Stimulated activated naive B cell treated with anti-CD40 and anti-IgM and Interleukin-4, amounts not matched to agents 10 μg/mL and 1 μg/mL and 100 μg/mL, for 72 hours (primary cell): ENCODE measurements at regions not wholly inside any gene's neighbourhood (a gene's known extent, or its start where the extent isn't known, plus 50 kb on each side); places are given as distances from the start of the nearest gene placed in this dataset.

Experiments used
- ATAC-seq, 2 donors: fragments of 150-1000 bp; cut with Tn5 transposase; replicated peaks; 2 replicates each; pipeline ENCODE4 v1.10.0; 2021; ENCODE audit warnings: moderate library complexity in 1 of 2
- DNase-seq: peaks from one replicate; pipeline ENCODE4 v3.0.0; 2021
- H3K27ac Mint-ChIP-seq: one replicate; pipeline ENCODE4 v1.8.0; 2022; ENCODE audit warnings: mild to moderate bottlenecking, mixed read lengths
- H3K27me3 Mint-ChIP-seq, 2 donors: one replicate each; pipeline ENCODE4 v1.8.0; 2022; ENCODE audit warnings: mixed read lengths in 2 of 2
- H3K36me3 Mint-ChIP-seq, 2 donors: one replicate each; pipeline ENCODE4 v1.8.0; 2022; ENCODE audit warnings: mixed read lengths in 2 of 2, mild to moderate bottlenecking in 1 of 2
- H3K4me1 Mint-ChIP-seq, 2 donors: one replicate each; pipeline ENCODE4 v1.8.0; 2022; ENCODE audit warnings: mixed read lengths in 2 of 2, mild to moderate bottlenecking in 1 of 2
- H3K4me3 Mint-ChIP-seq, 2 donors: one replicate each; pipeline ENCODE4 v1.8.0; 2022; ENCODE audit warnings: mild to moderate bottlenecking in 2 of 2, mixed read lengths in 2 of 2, moderate library complexity in 1 of 2
- H3K9me3 Mint-ChIP-seq, 2 donors: one replicate each; pipeline ENCODE4 v1.8.0; 2022; ENCODE audit warnings: mixed read lengths in 2 of 2, mild to moderate bottlenecking in 1 of 2

GRCh38 chr1:203926025-203926540, 64.7 kb downstream of the SNRPE start:
- DNase-seq (no peak), ATAC-seq (no peak)
- H3K36me3 Mint-ChIP-seq: no peaks in the 10 kb centered on the region
- no peaks in the 10 kb centered on the region for H3K9me3 Mint-ChIP-seq
- no peaks in the 10 kb centered on the region for H3K4me1 Mint-ChIP-seq
- no peak overlapping the region for H3K4me3 Mint-ChIP-seq
- no peak overlapping the region for H3K27ac Mint-ChIP-seq
- H3K27me3 Mint-ChIP-seq: peaks cover 6 to 15% of the 10 kb centered on the region in 2 donors

GRCh38 chr1:203929741-203930309, 68.4 kb downstream of the SNRPE start:
- DNase-seq (no peak), ATAC-seq (no peak)
- no peak overlapping the region for H3K27ac Mint-ChIP-seq
- no peak overlapping the region for H3K4me3 Mint-ChIP-seq
- no peaks in the 10 kb centered on the region for H3K36me3 Mint-ChIP-seq
- no peaks in the 10 kb centered on the region for H3K9me3 Mint-ChIP-seq
- H3K27me3 Mint-ChIP-seq: peaks cover 8 to 24% of the 10 kb centered on the region in 2 donors
- H3K4me1 Mint-ChIP-seq: no peaks in the 10 kb centered on the region

- H3K27me3 Mint-ChIP-seq: peaks cover 8 to 24% of the 10 kb centered on the region in 2 donors
- H3K4me1 Mint-ChIP-seq: no peaks in the 10 kb centered on the region
- no peak overlapping the region for H3K27ac Mint-ChIP-seq
- H3K4me3 Mint-ChIP-seq: no peak overlapping the region
- ATAC-seq: no peak
- no peaks in the 10 kb centered on the region for H3K36me3 Mint-ChIP-seq
- no peak for DNase-seq
- no peaks in the 10 kb centered on the region for H3K9me3 Mint-ChIP-seq
Measured at GRCh38 chr1:203930342-203930741, 68.9 kb downstream of the SNRPE start.

GRCh38 chr1:203931953-203932352, 70.6 kb downstream of the SNRPE start:
- Mint-ChIP-seq H3K4me3 (no peak overlapping the region), H3K27ac (no peak overlapping the region), H3K27me3 (peaks cover 8 to 24% of the 10 kb centered on the region in 2 donors), H3K9me3 (no peaks in the 10 kb centered on the region), H3K36me3 (no peaks in the 10 kb centered on the region), H3K4me1 (no peaks in the 10 kb centered on the region)
- ATAC-seq (no peak), DNase-seq (no peak)

GRCh38 chr1:203932556-203932955, 71.2 kb downstream of the SNRPE start:
- ATAC-seq: no peak
- Mint-ChIP-seq H3K9me3 (no peaks in the 10 kb centered on the region), H3K4me3 (no peak overlapping the region), H3K4me1 (no peaks in the 10 kb centered on the region), H3K27me3 (peaks cover 8 to 26% of the 10 kb centered on the region in 2 donors), H3K27ac (no peak overlapping the region), H3K36me3 (no peaks in the 10 kb centered on the region)
- DNase-seq: no peak

GRCh38 chr1:203934027-203934426, 72.6 kb downstream of the SNRPE start:
- Mint-ChIP-seq H3K9me3 (no peaks in the 10 kb centered on the region), H3K27ac (no peak overlapping the region), H3K4me3 (no peak overlapping the region), H3K27me3 (peaks cover 5 to 27% of the 10 kb centered on the region in 2 donors), H3K4me1 (no peaks in the 10 kb centered on the region), H3K36me3 (no peaks in the 10 kb centered on the region)
- ATAC-seq (no peak), DNase-seq (no peak)

- Mint-ChIP-seq H3K27ac (no peak overlapping the region), H3K36me3 (no peaks in the 10 kb centered on the region), H3K4me1 (no peaks in the 10 kb centered on the region), H3K4me3 (no peak overlapping the region), H3K27me3 (peaks cover 4 to 26% of the 10 kb centered on the region in 2 donors), H3K9me3 (no peaks in the 10 kb centered on the region)
- ATAC-seq: no peak
- no peak for DNase-seq
Measured at GRCh38 chr1:203934651-203935050, 73.3 kb downstream of the SNRPE start.

- Mint-ChIP-seq H3K27ac (no peak overlapping the region), H3K9me3 (no peaks in the 10 kb centered on the region), H3K4me3 (no peak overlapping the region)
Measured at GRCh38 chr1:203935321-203935720, 73.9 kb downstream of the SNRPE start.

GRCh38 chr1:203937678-203938330, 76.4 kb downstream of the SNRPE start:
- H3K9me3 Mint-ChIP-seq: no peaks in the 10 kb centered on the region
- ATAC-seq: no peak
- no peak overlapping the region for H3K4me3 Mint-ChIP-seq
- no peaks in the 10 kb centered on the region for H3K4me1 Mint-ChIP-seq
- H3K27ac Mint-ChIP-seq: no peak overlapping the region
- DNase-seq: no peak
- no peaks in the 10 kb centered on the region for H3K36me3 Mint-ChIP-seq
- peaks cover 5 to 33% of the 10 kb centered on the region in 2 donors for H3K27me3 Mint-ChIP-seq

More at GRCh38 chr1:203935321-203935720, 73.9 kb downstream of the SNRPE start:
- DNase-seq (no peak), ATAC-seq (no peak)
- Mint-ChIP-seq H3K27me3 (peaks cover 4 to 31% of the 10 kb centered on the region in 2 donors), H3K36me3 (no peaks in the 10 kb centered on the region), H3K4me1 (no peaks in the 10 kb centered on the region)

- Mint-ChIP-seq H3K4me1 (no peaks in the 10 kb centered on the region), H3K4me3 (no peak overlapping the region), H3K36me3 (no peaks in the 10 kb centered on the region), H3K27ac (no peak overlapping the region), H3K27me3 (peaks cover 11 to 13% of the 10 kb centered on the region in 2 donors), H3K9me3 (no peaks in the 10 kb centered on the region)
- ATAC-seq: no peak
- no peak for DNase-seq
Measured at GRCh38 chr1:203944651-203945404, 83.4 kb downstream of the SNRPE start.

GRCh38 chr1:203954293-203954692, 92.9 kb downstream of the SNRPE start:
- ATAC-seq (no peak), DNase-seq (no peak)
- H3K4me1 Mint-ChIP-seq: peaks cover 0 to 2% of the 10 kb centered on the region in 2 donors
- H3K36me3 Mint-ChIP-seq: peaks cover 3 to 15% of the 10 kb centered on the region in 2 donors
- no peak overlapping the region for H3K27ac Mint-ChIP-seq
- peaks cover 5 to 15% of the 10 kb centered on the region in 2 donors for H3K27me3 Mint-ChIP-seq
- no peak overlapping the region for H3K4me3 Mint-ChIP-seq
- H3K9me3 Mint-ChIP-seq: peaks cover 15 to 18% of the 10 kb centered on the region in 2 donors

- Mint-ChIP-seq H3K4me3 (no peak overlapping the region), H3K9me3 (peaks cover 15 to 18% of the 10 kb centered on the region in 2 donors), H3K27ac (no peak overlapping the region), H3K36me3 (peaks cover 3 to 15% of the 10 kb centered on the region in 2 donors), H3K4me1 (peaks cover 0 to 2% of the 10 kb centered on the region in 2 donors), H3K27me3 (peaks cover 5 to 16% of the 10 kb centered on the region in 2 donors)
- DNase-seq (no peak), ATAC-seq (peak in 1 of 2 donors; percentile 46)
Measured at GRCh38 chr1:203954788-203955552, 93.6 kb downstream of the SNRPE start.

- H3K27ac Mint-ChIP-seq: no peak overlapping the region
- no peak overlapping the region for H3K4me3 Mint-ChIP-seq
- ATAC-seq: no peak
- H3K36me3 Mint-ChIP-seq: no peaks in the 10 kb centered on the region
- no peak for DNase-seq
- H3K9me3 Mint-ChIP-seq: peaks cover 4 to 12% of the 10 kb centered on the region in 2 donors
- H3K27me3 Mint-ChIP-seq: peaks cover 0 to 9% of the 10 kb centered on the region in 2 donors
- no peaks in the 10 kb centered on the region for H3K4me1 Mint-ChIP-seq
Measured at GRCh38 chr1:203968761-203969160, 104.2 kb upstream of the SOX13 start.

- Mint-ChIP-seq H3K4me1 (no peaks in the 10 kb centered on the region), H3K27ac (no peak overlapping the region), H3K4me3 (no peak overlapping the region), H3K9me3 (peaks cover 4 to 12% of the 10 kb centered on the region in 2 donors), H3K27me3 (peaks cover 0 to 9% of the 10 kb centered on the region in 2 donors), H3K36me3 (no peaks in the 10 kb centered on the region)
- no peak for DNase-seq
- ATAC-seq: no peak
Measured at GRCh38 chr1:203969846-203970245, 103.1 kb upstream of the SOX13 start.
